Upper lobe of right lung (tissue), 1 donor: ENCODE measurements at regions not wholly inside any gene's neighbourhood (a gene's known extent, or its start where the extent isn't known, plus 50 kb on each side); places are given as distances from the start of the nearest gene placed in this dataset.

Source experiments
- ATAC-seq: fragments of 200-7000 bp; cut with Tn5 transposase; one replicate; pipeline ENCODE4 v1.9.1; 2020; ENCODE audit warnings: mild to moderate bottlenecking, moderate library complexity
- DNase-seq: peaks from one replicate; pipeline ENCODE4 v3.0.0-alpha.2; 2020
- H3K27ac ChIP-seq: fragments of 200-600 bp; one replicate; pipeline ENCODE4 v1.8.0; 2022
- H3K27me3 ChIP-seq: fragments of 200-600 bp; one replicate; pipeline ENCODE4 v1.8.0; 2022; ENCODE audit warnings: mild to moderate bottlenecking
- H3K36me3 ChIP-seq: fragments of 200-600 bp; one replicate; pipeline ENCODE4 v1.8.0; 2022
- H3K4me1 ChIP-seq: fragments of 200-600 bp; one replicate; pipeline ENCODE4 v1.8.0; 2022
- H3K4me3 ChIP-seq: fragments of 200-600 bp; one replicate; pipeline ENCODE4 v1.8.0; 2022; ENCODE audit warnings: mild to moderate bottlenecking
- H3K9me3 ChIP-seq: fragments of 200-600 bp; one replicate; pipeline ENCODE4 v1.8.0; 2022
- CTCF ChIP-seq: fragments of 200-600 bp; IDR thresholded peaks from one replicate; pipeline ENCODE4 v1.8.0; 2022; ENCODE audit warnings: antibody characterized with exemption
- intact Hi-C: fragments of 100-400 bp; cut with DNase I; formaldehyde crosslinking; loops from one replicate; pipeline ENCODE4 v1.11.0; 2022
- donor health status: DM: no; HTN: yes; CAD: no; lungs with severe emphysema.

GRCh38 chr11:11074686-11075335 lies 217.0 kb upstream of the ZBED5 start:
- Histone ChIP-seq H3K27me3 (no peaks in the 10 kb centered on the region), H3K9me3 (no peaks in the 10 kb centered on the region), H3K4me3 (no peak overlapping the region), H3K27ac (no peak overlapping the region), H3K4me1 (peaks cover 6% of the 10 kb centered on the region), H3K36me3 (no peaks in the 10 kb centered on the region)
- DNase-seq (no peak), ATAC-seq (no peak)
- TF ChIP-seq CTCF: no peak
- intact Hi-C loops: no loop called here

GRCh38 chr11:11073996-11074395 lies 216.1 kb upstream of the ZBED5 start:
- intact Hi-C loops: no loop called here
- no peak for ATAC-seq

GRCh38 chr11:11072067-11072466 lies 214.2 kb upstream of the ZBED5 start:
- no peaks in the 10 kb centered on the region for H3K27me3 ChIP-seq
- no peak for TF ChIP-seq CTCF
- ATAC-seq (no peak), DNase-seq (no peak)
- H3K9me3 ChIP-seq: no peaks in the 10 kb centered on the region
- H3K4me3 ChIP-seq: no peak overlapping the region
- H3K27ac ChIP-seq: no peak overlapping the region
- peaks cover 6% of the 10 kb centered on the region for H3K4me1 ChIP-seq
- no peaks in the 10 kb centered on the region for H3K36me3 ChIP-seq
- intact Hi-C loops: no loop called here

More at GRCh38 chr11:11073996-11074395, 216.1 kb upstream of the ZBED5 start:
- DNase-seq: no peak
- Histone ChIP-seq H3K9me3 (no peaks in the 10 kb centered on the region), H3K4me3 (no peak overlapping the region), H3K4me1 (peaks cover 6% of the 10 kb centered on the region), H3K36me3 (no peaks in the 10 kb centered on the region), H3K27me3 (no peaks in the 10 kb centered on the region), H3K27ac (no peak overlapping the region)
- no peak for TF ChIP-seq CTCF

DNA sequence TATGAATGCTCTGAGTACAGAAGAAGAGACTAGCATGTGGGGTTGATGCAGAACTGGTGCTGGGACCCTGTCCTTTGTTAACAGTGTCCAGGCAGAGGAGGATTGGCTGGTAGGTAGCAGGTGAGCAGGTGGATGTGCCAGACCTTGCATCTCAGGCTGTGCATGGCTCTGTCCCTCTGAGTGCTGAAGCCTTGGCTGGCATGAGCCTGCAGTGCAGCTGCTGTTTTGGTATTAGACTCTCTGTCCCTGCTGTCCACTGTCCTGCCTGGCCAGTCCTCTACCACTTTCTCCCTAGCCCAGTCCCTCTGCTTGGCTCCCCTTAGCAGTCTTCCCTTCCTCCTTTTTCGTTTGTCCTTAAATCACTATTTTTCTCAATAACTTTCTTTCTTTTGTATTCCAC lies 213.6 kb upstream of the ZBED5 start:
- intact Hi-C loops: no loop called here
- H3K4me1 ChIP-seq: peaks cover 6% of the 10 kb centered on the region
- H3K27ac ChIP-seq: no peak overlapping the region
- no peak overlapping the region for H3K4me3 ChIP-seq
- no peaks in the 10 kb centered on the region for H3K9me3 ChIP-seq
- ATAC-seq (no peak), DNase-seq (no peak)
- no peak for TF ChIP-seq CTCF
- no peaks in the 10 kb centered on the region for H3K27me3 ChIP-seq
- no peaks in the 10 kb centered on the region for H3K36me3 ChIP-seq

GRCh38 chr11:11070976-11071375 lies 213.1 kb upstream of the ZBED5 start:
- Histone ChIP-seq H3K4me3 (no peak overlapping the region), H3K9me3 (no peaks in the 10 kb centered on the region), H3K27ac (no peak overlapping the region), H3K27me3 (no peaks in the 10 kb centered on the region), H3K4me1 (peaks cover 4% of the 10 kb centered on the region), H3K36me3 (no peaks in the 10 kb centered on the region)
- ATAC-seq (no peak), DNase-seq (no peak)
- TF ChIP-seq CTCF: no peak
- intact Hi-C loops: no loop called here
